22Rv1 (cell line): ENCODE measurements at regions not wholly inside any gene's neighbourhood (a gene's known extent, or its start where the extent isn't known, plus 50 kb on each side); places are given as distances from the start of the nearest gene placed in this dataset.

Experiments used
- H3K27ac ChIP-seq: fragments of 450-650 bp; 2 replicates; pipeline ENCODE4 v1.5.1; 2017
- CTCF ChIP-seq: fragments of 450-650 bp; IDR thresholded peaks from 2 replicates; pipeline ENCODE4 v1.5.1; 2017; ENCODE audit warnings: mild to moderate bottlenecking
- ZFX ChIP-seq: fragments of 450-650 bp; IDR thresholded peaks from 2 replicates; pipeline ENCODE4 v1.6.1; 2017; ENCODE audit warnings: antibody characterized with exemption, borderline replicate concordance

- no peak overlapping the region for H3K27ac ChIP-seq
- TF ChIP-seq ZFX: no peak
- no peak for TF ChIP-seq CTCF
Measured at GRCh38 chr11:134517115-134517514, 105.1 kb upstream of the B3GAT1 start.

GRCh38 chr11:134516529-134516928 lies 104.5 kb upstream of the B3GAT1 start:
- no peak overlapping the region for H3K27ac ChIP-seq
- TF ChIP-seq CTCF (no peak), ZFX (no peak)

GRCh38 chr11:134515081-134515960 lies 103.3 kb upstream of the B3GAT1 start:
- H3K27ac ChIP-seq: no peak overlapping the region
- no peak for TF ChIP-seq CTCF
- no peak for TF ChIP-seq ZFX

- TF ChIP-seq CTCF: no peak
- TF ChIP-seq ZFX: no peak
- H3K27ac ChIP-seq: no peak overlapping the region
Measured at GRCh38 chr11:134514354-134514951, 102.4 kb upstream of the B3GAT1 start.

GRCh38 chr11:134513585-134514120 lies 101.6 kb upstream of the B3GAT1 start:
- TF ChIP-seq CTCF: no peak
- no peak for TF ChIP-seq ZFX
- no peak overlapping the region for H3K27ac ChIP-seq

- TF ChIP-seq ZFX (no peak), CTCF (no peak)
- H3K27ac ChIP-seq: no peak overlapping the region
Measured at GRCh38 chr11:134512571-134513538, 100.8 kb upstream of the B3GAT1 start.
